ENCODE measurements at regions not wholly inside any gene's neighbourhood (a gene's known extent, or its start where the extent isn't known, plus 50 kb on each side); places are given as distances from the start of the nearest gene placed in this dataset.
A peak's percentile ranks its signal among the peaks of the same experiment; 100 is the strongest.

DNA sequence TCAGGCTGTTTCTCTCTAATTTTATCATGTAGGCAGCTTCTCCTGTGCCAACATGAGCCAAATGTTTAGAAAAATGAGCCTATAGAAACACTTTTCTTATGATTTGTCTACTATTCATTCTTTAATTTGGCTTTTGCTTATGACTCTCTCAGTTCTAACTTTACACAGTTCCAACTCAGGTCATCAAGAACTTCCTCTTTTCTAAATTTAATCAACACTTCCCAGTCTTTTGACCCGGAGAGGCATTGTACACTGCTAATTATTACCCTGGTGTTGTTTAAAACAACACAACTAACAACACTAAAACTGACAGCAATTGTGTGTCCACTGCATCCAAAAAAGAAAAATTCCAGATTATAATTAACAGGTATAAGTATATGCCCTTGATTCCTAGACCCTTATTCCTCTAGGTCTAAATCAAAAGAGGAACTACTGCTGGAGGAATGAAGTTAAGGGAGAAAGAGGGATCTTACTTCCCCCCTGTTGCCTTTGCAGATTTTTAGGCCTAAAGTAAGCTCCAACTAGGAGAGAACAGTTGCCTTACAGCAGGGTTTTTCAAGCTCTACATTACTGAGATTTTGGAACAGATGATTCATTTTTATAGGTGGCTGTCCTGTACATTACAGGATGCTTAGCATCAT, 332.2 kb upstream of the GOLIM4 start:
- H3K4me2 ChIP-seq (ENCODE audit: unreplicated experiment): no peak overlapping the region
- in situ Hi-C loops (cut with MboI): no loop called here
- H3K4me3 ChIP-seq: no peak overlapping the region
- no peak overlapping the region for H2AFZ ChIP-seq
- no peak for TF ChIP-seq EZH2 (IDR thresholded peaks at IDR 0.05; ENCODE audit: insufficient read depth, poor library complexity, severe bottlenecking)
- TF ChIP-seq EZH2phosphoT487 (IDR thresholded peaks at IDR 0.05; ENCODE audit: insufficient read depth, low read depth): no peak
- H3K9me2 ChIP-seq (ENCODE audit: insufficient read depth): 0 out of 2 replicates have a peak, but pooled peaks cover 2% of the 10 kb centered on the region
- no peaks in the 10 kb centered on the region for H3K79me2 ChIP-seq (ENCODE audit: insufficient read depth)
- no peaks in the 10 kb centered on the region for H3F3A ChIP-seq (ENCODE audit: insufficient read depth)
- DNase-seq: no peak
- H3K27me3 ChIP-seq (replicated peaks; ENCODE audit: insufficient read depth): no peaks in the 10 kb centered on the region
- no peak overlapping the region for H3K9ac ChIP-seq
- 8 to 18% methylated on average over 1 of the region's 1 CpG for WGBS, 2 experiments (ENCODE audit: low coverage in 1 of 2, low lambda C conversion rate in 2 of 2, missing lambda C conversion rate in 2 of 2)
- no peaks in the 10 kb centered on the region for H3K9me3 ChIP-seq (ENCODE audit: low read depth)
- H4K20me1 ChIP-seq (ENCODE audit: insufficient read depth): no peaks in the 10 kb centered on the region
- H3K36me3 ChIP-seq (ENCODE audit: low read depth): no peaks in the 10 kb centered on the region
- no peak overlapping the region for H3K27ac ChIP-seq
- no peaks in the 10 kb centered on the region for H3K4me1 ChIP-seq (ENCODE audit: insufficient read depth)

DNA sequence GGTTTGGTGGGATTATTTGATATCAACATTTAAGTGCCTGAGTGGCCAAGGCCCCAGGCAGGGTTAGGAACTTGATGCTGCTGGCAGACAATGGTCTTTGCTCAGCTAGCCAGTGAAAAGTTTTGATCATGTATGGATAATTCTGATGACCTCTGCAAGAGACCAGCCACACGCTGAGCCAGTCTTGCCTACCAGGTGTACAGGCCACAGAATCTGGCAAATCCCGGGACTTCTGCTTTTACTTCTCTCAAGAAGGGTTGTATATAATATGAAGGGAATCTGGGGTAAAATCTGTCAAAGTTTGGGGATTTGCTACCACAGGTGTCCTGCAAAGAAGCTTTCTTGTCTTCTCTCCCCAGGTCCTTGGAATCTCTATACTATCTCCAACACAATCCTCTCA, 331.4 kb upstream of the GOLIM4 start:
- 0 out of 2 replicates have a peak, but pooled peaks cover 2% of the 10 kb centered on the region for H3K9me2 ChIP-seq (ENCODE audit: insufficient read depth)
- no peak for DNase-seq
- H3K4me3 ChIP-seq: no peak overlapping the region
- no peaks in the 10 kb centered on the region for H3F3A ChIP-seq (ENCODE audit: insufficient read depth)
- TF ChIP-seq EZH2 (IDR thresholded peaks at IDR 0.05; ENCODE audit: insufficient read depth, poor library complexity, severe bottlenecking) (no peak), EZH2phosphoT487 (IDR thresholded peaks at IDR 0.05; ENCODE audit: insufficient read depth, low read depth) (no peak)
- H3K27me3 ChIP-seq (replicated peaks; ENCODE audit: insufficient read depth): no peaks in the 10 kb centered on the region
- H3K9ac ChIP-seq: no peak overlapping the region
- no peaks in the 10 kb centered on the region for H3K9me3 ChIP-seq (ENCODE audit: low read depth)
- H3K79me2 ChIP-seq (ENCODE audit: insufficient read depth): no peaks in the 10 kb centered on the region
- H2AFZ ChIP-seq: no peak overlapping the region
- no peak overlapping the region for H3K27ac ChIP-seq
- WGBS, 2 experiments (ENCODE audit: low coverage in 1 of 2, low lambda C conversion rate in 2 of 2, missing lambda C conversion rate in 2 of 2): 29 to 36% methylated on average over 2 of the region's 2 CpGs
- no peak overlapping the region for H3K4me2 ChIP-seq (ENCODE audit: unreplicated experiment)
- in situ Hi-C loops (cut with MboI): no loop called here
- H3K36me3 ChIP-seq (ENCODE audit: low read depth): no peaks in the 10 kb centered on the region
- H3K4me1 ChIP-seq (ENCODE audit: insufficient read depth): no peaks in the 10 kb centered on the region
- no peaks in the 10 kb centered on the region for H4K20me1 ChIP-seq (ENCODE audit: insufficient read depth)

GRCh38 chr3:168425936-168426595, 330.3 kb upstream of the GOLIM4 start:
- Histone ChIP-seq H3K27ac (no peak overlapping the region), H3K9me2 (ENCODE audit: insufficient read depth) (0 out of 2 replicates have a peak, but pooled peaks cover 2% of the 10 kb centered on the region), H3K9me3 (ENCODE audit: low read depth) (no peaks in the 10 kb centered on the region), H3K36me3 (ENCODE audit: low read depth) (no peaks in the 10 kb centered on the region), H3F3A (ENCODE audit: insufficient read depth) (no peaks in the 10 kb centered on the region), H3K79me2 (ENCODE audit: insufficient read depth) (no peaks in the 10 kb centered on the region), H3K27me3 (replicated peaks; ENCODE audit: insufficient read depth) (no peaks in the 10 kb centered on the region), H3K9ac (no peak overlapping the region), H4K20me1 (ENCODE audit: insufficient read depth) (no peaks in the 10 kb centered on the region), H3K4me1 (ENCODE audit: insufficient read depth) (no peaks in the 10 kb centered on the region), H3K4me2 (ENCODE audit: unreplicated experiment) (no peak overlapping the region), H3K4me3 (no peak overlapping the region), H2AFZ (no peak overlapping the region)
- in situ Hi-C loops (cut with MboI): no loop called here
- WGBS, 2 experiments (ENCODE audit: low coverage in 1 of 2, low lambda C conversion rate in 2 of 2, missing lambda C conversion rate in 2 of 2): 29 to 39% methylated on average over 4 of the region's 4 CpGs
- DNase-seq: peak; percentile 2
- TF ChIP-seq EZH2phosphoT487 (IDR thresholded peaks at IDR 0.05; ENCODE audit: insufficient read depth, low read depth) (no peak), EZH2 (IDR thresholded peaks at IDR 0.05; ENCODE audit: insufficient read depth, poor library complexity, severe bottlenecking) (no peak)

GRCh38 chr3:168424059-168424734, 328.5 kb upstream of the GOLIM4 start:
- Histone ChIP-seq H3K9me3 (ENCODE audit: low read depth) (no peaks in the 10 kb centered on the region), H3K4me1 (ENCODE audit: insufficient read depth) (no peaks in the 10 kb centered on the region), H3K9me2 (ENCODE audit: insufficient read depth) (0 out of 2 replicates have a peak, but pooled peaks cover 2% of the 10 kb centered on the region), H3K4me3 (no peak overlapping the region), H3K79me2 (ENCODE audit: insufficient read depth) (no peaks in the 10 kb centered on the region), H3K27ac (no peak overlapping the region), H4K20me1 (ENCODE audit: insufficient read depth) (no peaks in the 10 kb centered on the region), H3K27me3 (replicated peaks; ENCODE audit: insufficient read depth) (no peaks in the 10 kb centered on the region), H2AFZ (no peak overlapping the region), H3F3A (ENCODE audit: insufficient read depth) (no peaks in the 10 kb centered on the region), H3K4me2 (ENCODE audit: unreplicated experiment) (no peak overlapping the region), H3K9ac (no peak overlapping the region), H3K36me3 (ENCODE audit: low read depth) (no peaks in the 10 kb centered on the region)
- WGBS, 2 experiments (ENCODE audit: low coverage in 1 of 2, low lambda C conversion rate in 2 of 2, missing lambda C conversion rate in 2 of 2): 14% methylated on average over 4 of the region's 4 CpGs
- TF ChIP-seq EZH2 (IDR thresholded peaks at IDR 0.05; ENCODE audit: insufficient read depth, poor library complexity, severe bottlenecking) (no peak), EZH2phosphoT487 (IDR thresholded peaks at IDR 0.05; ENCODE audit: insufficient read depth, low read depth) (no peak)
- DNase-seq: no peak
- in situ Hi-C loops (cut with MboI): no loop called here

Measured in GM23248 (cell line).